Psoas muscle (tissue), 7 donors: ENCODE measurements at regions not wholly inside any gene's neighbourhood (a gene's known extent, or its start where the extent isn't known, plus 50 kb on each side); places are given as distances from the start of the nearest gene placed in this dataset.

Experiments
- ATAC-seq, 4 donors: fragments of 200-7000 bp; cut with Tn5 transposase; one replicate each; pipeline ENCODE4 v1.9.1; 2020; ENCODE audit warnings: moderate library complexity in 3 of 4, mild to moderate bottlenecking in 2 of 4
- DNase-seq, 2 donors: peaks; one replicate each; pipeline ENCODE4 v3.0.0-alpha.2; 2020
- H3K27ac ChIP-seq: fragments of 200-600 bp; one replicate; pipeline ENCODE4 v1.8.0; 2022
- H3K27me3 ChIP-seq, 3 donors: fragments of 200-600 bp in 1 of 3; one replicate each; pipeline versions ENCODE4 v1.6.1 to v1.8.0; 2013 to 2022; ENCODE audit warnings: low read length in 2 of 3, mild to moderate bottlenecking in 2 of 3, moderate library complexity in 1 of 3; ENCODE audit not compliant: insufficient read depth in 3 of 3
- H3K36me3 ChIP-seq, 2 donors: fragments of 200-600 bp in 1 of 2; one replicate each; pipeline versions ENCODE4 v1.6.1 to v1.8.0; 2013 to 2022; ENCODE audit warnings: low read depth in 1 of 2, mild to moderate bottlenecking in 1 of 2, moderate library complexity in 1 of 2; ENCODE audit not compliant: insufficient read depth in 1 of 2
- H3K4me1 ChIP-seq: fragments of 200-600 bp; one replicate; pipeline ENCODE4 v1.8.0; 2022
- H3K4me3 ChIP-seq: fragments of 200-600 bp; one replicate; pipeline ENCODE4 v1.8.0; 2022; ENCODE audit warnings: mild to moderate bottlenecking
- H3K9me3 ChIP-seq: fragments of 200-600 bp; one replicate; pipeline ENCODE4 v1.8.0; 2022
- CTCF ChIP-seq: fragments of 200-600 bp; IDR thresholded peaks from one replicate; pipeline ENCODE4 v1.8.0; 2022; ENCODE audit warnings: antibody characterized with exemption
- WGBS, 3 donors: extraction: QIAGEN DNeasy Blood & Tissue Kit; methylation state at CpG; one replicate each; pipeline versions ENCODE4 v1.1.6 to v1.1.7; 2013; 5-methylcytosine and 5-hydroxymethylcytosine counted together
- intact Hi-C, 2 donors: fragments of 100-400 bp; cut with DNase I; formaldehyde crosslinking; loops; one replicate each; pipeline versions ENCODE4 v1.11.0 to v1.14.2; 2022
- donor health status: healthy with polysubstance abuse.
- donor health status: DM: no; HTN: no; CAD: no; lungs with moderate emphysema.
- donor health status: Bipolar disorder and iron deficiency.
- donor health status: healthy.
- donor health status: DM: yes; HTN: yes; CAD: no.
- donor health status: DM: no; HTN: no; CAD: no.
- donor health status: DM: yes; HTN: yes; CAD: no.

- ATAC-seq = no peak
- intact Hi-C loops = no loop called here
- no peaks in the 10 kb centered on the region for H3K27me3 ChIP-seq
- H3K27ac ChIP-seq = no peak overlapping the region
- no peak for TF ChIP-seq CTCF
- no peak for DNase-seq
- no peaks in the 10 kb centered on the region for H3K36me3 ChIP-seq
- H3K4me3 ChIP-seq = no peak overlapping the region
- WGBS, 3 donors = 87 to 95% (median 93%) methylated on average over 3 of the region's 3 CpGs
- no peaks in the 10 kb centered on the region for H3K4me1 ChIP-seq
- H3K9me3 ChIP-seq = no peaks in the 10 kb centered on the region
Measured at GRCh38 chr2:12330916-12331315, 385.8 kb upstream of the TRIB2 start.

GRCh38 chr2:12331698-12332097 is 385.0 kb upstream of the TRIB2 start:
- TF ChIP-seq CTCF = no peak
- intact Hi-C loops = no loop called here

GRCh38 chr2:12333293-12333692 is 383.4 kb upstream of the TRIB2 start:
- Histone ChIP-seq H3K27ac (no peak overlapping the region), H3K4me1 (no peaks in the 10 kb centered on the region), H3K36me3 (no peaks in the 10 kb centered on the region), H3K9me3 (no peaks in the 10 kb centered on the region), H3K4me3 (no peak overlapping the region), H3K27me3 (no peaks in the 10 kb centered on the region)
- ATAC-seq (no peak), DNase-seq (no peak)
- no peak for TF ChIP-seq CTCF
- intact Hi-C loops = no loop called here
- whole genome bisulfite sequencing, 3 donors = 70 to 79% (median 71%) methylated on average over 2 of the region's 2 CpGs

More at GRCh38 chr2:12331698-12332097, 385.0 kb upstream of the TRIB2 start:
- Histone ChIP-seq H3K27ac (no peak overlapping the region), H3K36me3 (no peaks in the 10 kb centered on the region), H3K27me3 (no peaks in the 10 kb centered on the region), H3K9me3 (no peaks in the 10 kb centered on the region), H3K4me3 (no peak overlapping the region), H3K4me1 (no peaks in the 10 kb centered on the region)
- DNase-seq (no peak), ATAC-seq (no peak)
- WGBS, 3 donors = 91 to 94% (median 94%) methylated on average over 2 of the region's 2 CpGs

- intact Hi-C loops = no loop called here
- H3K9me3 ChIP-seq = no peaks in the 10 kb centered on the region
- no peaks in the 10 kb centered on the region for H3K27me3 ChIP-seq
- DNase-seq = no peak
- H3K27ac ChIP-seq = no peak overlapping the region
- no peak overlapping the region for H3K4me3 ChIP-seq
- no peak for ATAC-seq
- WGBS, 3 donors = 61 to 66% (median 62%) methylated on average over 11 of the region's 11 CpGs
- H3K36me3 ChIP-seq = no peaks in the 10 kb centered on the region
- TF ChIP-seq CTCF = no peak
- H3K4me1 ChIP-seq = no peaks in the 10 kb centered on the region
Measured at GRCh38 chr2:12334412-12334966, 382.2 kb upstream of the TRIB2 start.

GRCh38 chr2:12335131-12335530 is 381.6 kb upstream of the TRIB2 start:
- H3K9me3 ChIP-seq = no peaks in the 10 kb centered on the region
- H3K27ac ChIP-seq = no peak overlapping the region
- 59 to 62% (median 61%) methylated on average over 6 of the region's 6 CpGs for WGBS, 3 donors
- no peaks in the 10 kb centered on the region for H3K27me3 ChIP-seq
- no peak overlapping the region for H3K4me3 ChIP-seq
- intact Hi-C loops = no loop called here
- no peak for ATAC-seq
- no peaks in the 10 kb centered on the region for H3K4me1 ChIP-seq
- H3K36me3 ChIP-seq = no peaks in the 10 kb centered on the region
- no peak for DNase-seq
- TF ChIP-seq CTCF = no peak
